OCI-M2 (cell line): ENCODE measurements at regions not wholly inside any gene's neighbourhood (a gene's known extent, or its start where the extent isn't known, plus 50 kb on each side); places are given as distances from the start of the nearest gene placed in this dataset.
"Not testable (repeated sequence)": the region's sequence is repeated elsewhere in the genome, so short reads cannot be mapped to it uniquely, and the experiment has no call there.

Experiments used
- DNase-seq: peaks from one replicate; lab custom pipeline; 2025; ENCODE audit not compliant: unreplicated experiment; lab: John Stamatoyannopoulos, UW

DNA sequence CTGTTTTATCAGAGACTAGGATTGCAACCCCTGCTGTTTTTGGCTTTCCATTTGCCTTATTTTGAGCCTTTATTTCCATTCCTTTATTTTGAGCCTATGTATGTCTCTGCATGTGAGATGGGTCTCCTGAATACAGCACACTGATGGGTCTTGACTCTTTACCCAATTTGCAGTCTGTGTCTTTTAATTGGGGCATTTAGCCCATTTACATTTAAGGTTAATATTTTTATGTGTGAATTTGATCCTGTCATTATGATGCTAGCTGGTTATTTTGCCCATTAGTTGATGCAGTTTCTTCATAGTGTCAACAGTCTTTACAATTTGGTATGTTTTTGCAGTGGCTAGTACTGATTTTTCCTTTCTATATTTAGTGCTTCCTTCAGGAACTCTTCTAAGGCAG, 88.5 kb upstream of the HCCS start:
- DNase-seq: not testable (repeated sequence)

GRCh38 chrX:11039926-11040325, 71.2 kb upstream of the HCCS start:
- DNase-seq: no peak

GRCh38 chrX:11040405-11040804, 70.7 kb upstream of the HCCS start:
- no peak for DNase-seq

DNA sequence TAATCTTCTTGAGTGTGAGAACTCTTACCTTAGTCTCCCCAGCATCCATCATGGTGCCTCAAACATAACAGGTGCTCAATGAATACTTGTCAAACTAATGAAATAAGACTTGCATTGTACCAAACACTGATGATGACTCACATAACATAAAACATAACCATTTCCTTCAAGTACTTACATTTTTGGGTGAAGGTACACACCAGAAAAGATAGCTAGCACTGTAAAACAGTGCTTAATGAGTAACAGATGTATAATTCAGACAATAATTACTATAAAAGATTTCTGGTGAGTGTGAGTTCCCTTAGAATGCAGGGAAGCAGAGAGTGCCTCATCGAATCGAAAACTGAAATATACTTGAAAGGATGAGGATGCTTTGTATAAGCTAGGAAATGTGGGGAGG, 70.1 kb upstream of the HCCS start:
- DNase-seq: no peak

DNA sequence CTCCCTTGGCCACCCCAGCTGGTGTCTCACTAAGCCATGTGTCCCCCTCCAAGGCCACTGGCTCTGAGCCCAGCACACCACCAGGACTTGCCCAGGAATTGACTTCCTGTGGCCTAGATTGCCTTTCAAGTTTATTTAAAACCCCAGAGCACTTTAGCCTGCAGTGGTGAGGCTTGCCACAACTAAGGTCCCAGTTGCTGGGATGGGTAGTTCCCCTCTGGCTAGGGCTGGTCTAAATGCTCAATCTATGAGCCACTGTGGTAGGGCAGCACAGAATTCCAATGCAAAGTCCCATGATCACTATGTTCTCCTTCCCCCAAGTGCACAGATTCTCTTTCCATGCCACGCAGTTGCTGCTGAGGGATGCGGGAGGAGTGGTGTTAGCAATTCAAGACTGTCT, 61.1 kb upstream of the HCCS start:
- DNase-seq: no peak

DNA sequence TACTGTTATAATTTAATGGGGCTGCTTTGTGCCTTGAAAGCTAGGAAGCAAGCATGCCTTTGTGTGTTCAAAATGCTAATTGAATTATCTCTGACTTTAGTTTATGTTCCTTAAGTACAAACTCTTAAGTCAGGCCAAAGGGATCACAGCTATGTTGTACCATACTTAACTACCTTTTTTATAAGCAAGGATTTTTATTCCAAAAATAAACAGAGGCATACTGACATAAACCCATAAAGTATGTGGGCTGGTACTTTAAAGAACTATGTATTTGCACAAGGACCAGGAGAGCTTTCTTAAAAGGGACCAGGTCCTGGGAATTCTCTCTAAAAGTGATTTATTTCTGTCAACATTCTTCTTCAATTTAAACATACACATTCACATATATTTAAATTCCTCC, 57.8 kb upstream of the HCCS start:
- no peak for DNase-seq

GRCh38 chrX:11056322-11057176, 54.6 kb upstream of the HCCS start:
- no peak for DNase-seq

GRCh38 chrX:11059933-11060332, 51.2 kb upstream of the HCCS start:
- no peak for DNase-seq
